Heart left ventricle (tissue), 13 donors: ENCODE measurements at regions not wholly inside any gene's neighbourhood (a gene's known extent, or its start where the extent isn't known, plus 50 kb on each side); places are given as distances from the start of the nearest gene placed in this dataset.

Experiments
- CTCF ChIP-seq, 12 donors: fragments of 200-600 bp; sonication (generic) in 4 of 12; IDR thresholded peaks; one replicate each; pipeline versions ENCODE4 v1.5.0 to v1.8.0; 2018 to 2022; ENCODE audit warnings: antibody characterized with exemption in 12 of 12, mild to moderate bottlenecking in 5 of 12
- POLR2A ChIP-seq, 2 donors: fragments of 450-650 bp; IDR thresholded peaks; one replicate each; pipeline ENCODE4 v1.6.1; 2017; ENCODE audit warnings: antibody characterized with exemption in 2 of 2, mild to moderate bottlenecking in 2 of 2, moderate library complexity in 2 of 2
- donor health status: ischemic (EF 13 %, LVEDD 7.1; RV severe dilation, severe dysfunction).
- donor health status: DM: no; HTN: yes; CAD: no.
- donor health status: DM: no; HTN: no; CAD: no.
- donor health status: ischemic (EF 25% LVEDD 6.9; RV normal size, moderate dysfunction).
- donor health status: ischemic (EF 25% LVEDD 5.7; RV mildly dilated, moderate dysfunction).
- donor health status: ischemic (EF 35%, LVEDD 5.7; RV mildly dilated, moderate dysfunction).
- donor health status: nonischemic (EF 11% LVEDD 7.7; RV severe dilation, severe dysfunction).
- donor health status: DM: yes; HTN: yes; CAD: no.
- donor health status: PGD.
- donor health status: ischemic (EF 29% LVEDD 5.4; RV normal size, mild dysfunction).
- donor health status: nonischemic (EF 23%, LVEDD 6.1; RV moderate dilation, normal function).

DNA sequence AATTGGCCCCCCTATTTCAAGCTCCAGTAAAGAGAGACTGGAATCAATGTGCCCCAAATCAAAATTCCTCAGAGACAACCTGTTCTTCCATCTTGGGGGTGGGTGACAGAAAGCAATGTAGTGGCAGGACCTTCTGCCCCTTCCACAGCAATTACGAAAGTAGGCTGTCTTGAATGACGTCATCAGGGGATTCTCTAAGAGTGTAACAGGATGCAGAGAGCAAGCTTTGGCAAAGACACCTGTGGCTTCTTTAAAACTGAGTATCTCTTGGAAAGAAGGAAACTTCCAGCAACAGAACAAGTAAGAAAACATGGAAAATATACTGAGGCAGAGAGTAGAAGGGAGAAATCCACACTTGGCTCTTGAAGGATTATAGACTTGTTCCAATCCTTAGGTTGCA, 247.6 kb upstream of the PDE4D start:
- TF ChIP-seq CTCF (IDR thresholded peaks at IDR 0.05), result no peak
- TF ChIP-seq POLR2A (IDR thresholded peaks at IDR 0.05), result no peak
